ENCODE measurements at regions not wholly inside any gene's neighbourhood (a gene's known extent, or its start where the extent isn't known, plus 50 kb on each side); places are given as distances from the start of the nearest gene placed in this dataset.

DNA sequence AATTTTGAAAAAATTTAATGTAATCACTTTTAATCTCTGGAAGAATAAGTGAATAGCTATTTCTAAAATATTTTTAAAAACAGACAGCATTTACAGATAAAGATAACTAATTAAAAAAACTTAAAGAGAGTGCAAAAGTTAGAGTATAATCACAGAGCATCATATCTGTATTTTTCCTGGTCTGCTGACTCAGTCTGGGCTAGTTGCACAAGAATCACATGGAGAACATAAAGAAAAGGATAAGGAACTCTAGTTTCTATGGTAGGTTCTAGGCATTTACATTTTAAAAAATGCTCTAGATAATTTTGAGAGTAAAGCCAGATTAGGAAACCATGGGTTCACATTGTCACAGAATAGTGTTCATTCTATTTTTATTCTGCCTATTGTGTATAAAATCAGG is 347.4 kb downstream of the PSAT1 start:
- TF ChIP-seq ZFX (IDR thresholded peaks at IDR 0.05; ENCODE audit: borderline replicate concordance), result no peak
- TF ChIP-seq, protein P1, sequence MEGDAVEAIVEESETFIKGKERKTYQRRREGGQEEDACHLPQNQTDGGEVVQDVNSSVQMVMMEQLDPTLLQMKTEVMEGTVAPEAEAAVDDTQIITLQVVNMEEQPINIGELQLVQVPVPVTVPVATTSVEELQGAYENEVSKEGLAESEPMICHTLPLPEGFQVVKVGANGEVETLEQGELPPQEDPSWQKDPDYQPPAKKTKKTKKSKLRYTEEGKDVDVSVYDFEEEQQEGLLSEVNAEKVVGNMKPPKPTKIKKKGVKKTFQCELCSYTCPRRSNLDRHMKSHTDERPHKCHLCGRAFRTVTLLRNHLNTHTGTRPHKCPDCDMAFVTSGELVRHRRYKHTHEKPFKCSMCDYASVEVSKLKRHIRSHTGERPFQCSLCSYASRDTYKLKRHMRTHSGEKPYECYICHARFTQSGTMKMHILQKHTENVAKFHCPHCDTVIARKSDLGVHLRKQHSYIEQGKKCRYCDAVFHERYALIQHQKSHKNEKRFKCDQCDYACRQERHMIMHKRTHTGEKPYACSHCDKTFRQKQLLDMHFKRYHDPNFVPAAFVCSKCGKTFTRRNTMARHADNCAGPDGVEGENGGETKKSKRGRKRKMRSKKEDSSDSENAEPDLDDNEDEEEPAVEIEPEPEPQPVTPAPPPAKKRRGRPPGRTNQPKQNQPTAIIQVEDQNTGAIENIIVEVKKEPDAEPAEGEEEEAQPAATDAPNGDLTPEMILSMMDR (IDR thresholded peaks at IDR 0.05), result no peak
- no peak overlapping the region for H3K27ac ChIP-seq

- no peak overlapping the region for H3K27ac ChIP-seq
- no peak for TF ChIP-seq ZFX (IDR thresholded peaks at IDR 0.05; ENCODE audit: borderline replicate concordance)
- TF ChIP-seq, protein P1 (IDR thresholded peaks at IDR 0.05), result no peak
These were observed 357.4 kb downstream of the PSAT1 start for GRCh38 chr9:78654324-78654723.

DNA sequence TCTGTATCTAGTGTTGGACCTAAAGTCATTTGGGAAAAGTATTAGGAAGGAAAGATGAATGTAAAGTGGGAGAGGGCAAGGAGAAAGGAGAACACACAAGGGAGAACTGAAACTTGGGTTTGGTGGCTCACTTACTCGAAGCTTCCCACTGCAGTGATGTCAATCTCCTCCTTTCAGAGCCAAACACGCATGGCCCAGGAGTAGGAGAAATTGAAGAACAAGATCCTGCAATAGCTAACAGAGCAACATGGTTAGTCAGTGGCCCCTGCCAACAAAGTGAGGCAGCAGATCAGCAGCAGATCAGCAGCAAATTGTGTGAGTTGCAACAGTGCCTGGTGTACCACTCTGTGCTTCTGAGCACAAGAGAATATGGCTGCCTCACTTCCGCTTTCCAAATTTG is 366.4 kb downstream of the PSAT1 start:
- TF ChIP-seq, protein P1 (IDR thresholded peaks at IDR 0.05), result no peak
- no peak for TF ChIP-seq ZFX (IDR thresholded peaks at IDR 0.05; ENCODE audit: borderline replicate concordance)
- no peak overlapping the region for H3K27ac ChIP-seq

DNA sequence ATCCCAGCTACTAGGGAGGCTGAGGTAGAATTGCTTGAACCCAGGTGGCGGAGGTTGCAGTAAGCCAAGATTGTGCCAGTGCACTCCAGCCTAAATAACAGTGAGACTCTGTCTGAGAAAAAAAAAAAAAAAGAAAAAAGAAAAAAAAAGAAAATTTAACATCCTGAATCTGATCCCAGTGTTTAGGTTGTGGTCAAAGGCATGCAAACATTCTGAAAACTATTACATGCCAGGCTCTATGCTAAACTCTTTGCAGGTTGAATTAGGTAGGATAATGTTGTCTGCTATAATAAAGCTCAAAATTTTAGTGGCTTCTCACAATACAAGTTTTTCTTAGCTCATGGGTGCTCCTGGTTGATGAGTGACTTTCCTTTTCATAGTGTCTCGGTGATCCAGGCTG is 367.4 kb downstream of the PSAT1 start:
- no peak overlapping the region for H3K27ac ChIP-seq
- TF ChIP-seq ZFX (IDR thresholded peaks at IDR 0.05; ENCODE audit: borderline replicate concordance), result no peak
- TF ChIP-seq, protein P1 (IDR thresholded peaks at IDR 0.05), result no peak

- TF ChIP-seq, protein P1 (IDR thresholded peaks at IDR 0.05), result no peak
- no peak for TF ChIP-seq ZFX (IDR thresholded peaks at IDR 0.05; ENCODE audit: borderline replicate concordance)
These were observed 370.0 kb downstream of the PSAT1 start for GRCh38 chr9:78666818-78667414.

GRCh38 chr9:78668148-78668832 is 371.4 kb downstream of the PSAT1 start:
- H3K27ac ChIP-seq, result no peak overlapping the region
- no peak for TF ChIP-seq ZFX (IDR thresholded peaks at IDR 0.05; ENCODE audit: borderline replicate concordance)
- TF ChIP-seq, protein P1 (IDR thresholded peaks at IDR 0.05), result no peak

More at GRCh38 chr9:78666818-78667414, 370.0 kb downstream of the PSAT1 start:
- no peak overlapping the region for H3K27ac ChIP-seq

DNA sequence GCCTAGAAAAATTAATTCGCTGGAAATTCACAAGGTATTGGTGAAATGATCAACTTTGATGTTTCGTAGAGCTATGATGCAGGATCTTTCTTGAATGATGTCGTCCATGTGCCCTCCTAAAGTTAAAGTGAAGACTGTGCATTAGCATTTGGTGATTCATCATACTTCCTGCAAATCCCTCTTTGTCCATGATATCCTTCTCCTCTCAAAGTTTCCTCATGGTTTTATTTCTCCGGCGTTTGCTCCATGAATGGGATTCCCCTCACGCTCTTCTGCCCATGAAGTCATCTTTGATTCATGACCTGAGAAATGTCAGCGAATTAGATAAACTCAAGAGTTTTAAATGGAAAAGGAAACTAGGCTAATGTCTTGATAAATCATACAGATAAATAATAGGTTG is 372.7 kb downstream of the PSAT1 start:
- H3K27ac ChIP-seq, result no peak overlapping the region
- TF ChIP-seq ZFX (IDR thresholded peaks at IDR 0.05; ENCODE audit: borderline replicate concordance), result no peak
- TF ChIP-seq, protein P1 (IDR thresholded peaks at IDR 0.05), result no peak

All from 22Rv1 (cell line).